HTR-8/SVneo (cell line): ENCODE measurements at regions not wholly inside any gene's neighbourhood (a gene's known extent, or its start where the extent isn't known, plus 50 kb on each side); places are given as distances from the start of the nearest gene placed in this dataset.

ENCODE experiments used
- DNase-seq: peaks from one replicate; pipeline ENCODE4 v3.0.0; 2011; ENCODE audit warnings: low spot score, mixed read lengths; ENCODE audit not compliant: insufficient read length
- FAIRE-seq: peaks from 2 replicates; lab custom pipeline; 2011; peaks lifted over from hg19 to GRCh38; lab: Jason Lieb, UNC

DNA sequence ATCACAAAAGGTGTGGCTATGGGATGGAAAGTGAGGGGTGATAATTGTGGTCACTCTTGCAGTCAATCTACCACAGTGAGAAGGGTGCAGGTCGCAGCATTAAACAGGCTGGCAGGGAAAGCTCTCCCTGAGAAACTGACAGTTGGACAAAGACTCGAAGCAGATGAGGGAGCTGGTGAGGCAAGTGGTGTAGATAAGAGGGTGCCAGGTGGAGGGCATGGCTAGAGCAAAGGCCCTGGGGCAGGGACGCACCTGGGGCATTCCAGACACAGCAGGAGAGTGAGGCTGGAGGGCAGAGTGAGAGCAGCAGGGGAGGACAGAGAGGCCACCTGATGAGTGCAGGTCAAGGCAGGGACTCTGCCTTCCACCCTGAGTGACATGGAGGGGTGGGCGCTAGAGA is 264.8 kb downstream of the PRDM2 start:
- no peak for DNase-seq
- no peak for FAIRE-seq

DNA sequence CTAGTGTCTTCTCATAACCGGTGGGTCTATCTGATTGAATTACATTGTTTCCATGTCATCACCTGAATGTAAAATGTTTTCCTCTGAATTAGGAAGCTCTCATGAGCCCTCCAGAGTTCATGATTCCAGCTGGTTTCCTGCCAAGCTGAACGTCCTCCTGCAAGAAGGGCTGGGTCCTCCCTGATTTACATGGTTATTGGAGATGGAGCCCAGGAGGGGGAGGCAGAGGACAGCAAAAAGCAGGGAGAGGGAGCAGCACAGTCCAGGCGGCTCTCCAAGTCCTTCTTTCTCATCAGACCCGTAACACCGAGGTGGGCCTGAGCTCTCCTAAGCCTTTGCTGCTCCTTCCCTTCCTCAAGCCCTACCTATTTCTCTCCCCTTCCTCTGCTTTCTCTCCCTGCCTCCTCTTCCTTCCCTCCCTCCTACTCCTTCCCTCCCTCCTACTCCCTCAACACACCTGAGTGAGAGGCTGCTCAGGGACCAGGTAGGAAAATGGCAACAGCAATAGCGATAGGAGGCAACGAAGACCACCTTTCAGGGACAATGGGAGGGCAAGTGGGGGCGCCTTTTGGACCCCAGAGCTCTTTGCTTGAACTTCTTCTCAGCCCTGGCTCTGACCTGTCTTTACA is 265.9 kb downstream of the PRDM2 start:
- peak; percentile 46 for FAIRE-seq

DNA sequence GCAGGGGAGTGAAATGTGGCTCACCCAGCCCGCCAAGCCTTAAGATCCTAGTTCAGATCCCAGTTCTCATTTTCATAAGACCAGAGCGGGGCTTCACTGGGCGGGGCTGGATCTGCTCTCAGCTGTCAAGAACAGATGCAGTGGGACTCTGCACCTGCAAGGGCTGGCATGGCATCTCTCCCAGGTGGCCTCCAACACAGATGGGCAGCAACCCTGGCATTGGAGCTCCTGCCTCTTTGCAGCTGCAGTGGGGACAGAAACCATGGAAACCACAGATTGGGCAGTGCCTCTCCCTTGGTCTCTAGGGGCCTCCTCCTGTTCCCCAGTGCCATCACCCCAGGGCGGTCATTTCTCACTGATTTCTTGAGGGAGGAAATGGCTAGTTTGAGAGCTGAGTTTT is 267.7 kb downstream of the PRDM2 start:
- DNase-seq = no peak
- FAIRE-seq = no peak

More for the DNA sequence above, 265.9 kb downstream of the PRDM2 start:
- peak; percentile 45 for DNase-seq

DNA sequence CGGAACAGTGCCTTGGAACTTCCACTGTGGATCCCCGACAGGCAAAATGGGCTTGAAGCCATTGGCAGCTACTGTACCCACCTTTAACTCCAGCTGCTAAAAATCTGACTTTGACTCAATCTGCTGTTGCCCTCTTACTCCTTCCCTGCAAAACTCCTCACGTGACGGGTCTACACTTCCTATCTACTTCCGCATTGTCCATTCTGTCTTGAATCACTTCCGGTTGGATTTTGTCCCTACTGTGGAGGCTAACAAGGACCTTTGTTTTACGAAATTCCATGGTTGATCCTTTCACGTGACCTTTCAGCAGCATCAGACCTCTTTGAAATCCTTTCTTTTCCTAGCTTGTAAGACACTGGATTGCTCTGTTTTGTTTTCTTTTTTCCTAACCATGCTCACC is 268.4 kb downstream of the PRDM2 start:
- FAIRE-seq (no peak), DNase-seq (no peak)

DNA sequence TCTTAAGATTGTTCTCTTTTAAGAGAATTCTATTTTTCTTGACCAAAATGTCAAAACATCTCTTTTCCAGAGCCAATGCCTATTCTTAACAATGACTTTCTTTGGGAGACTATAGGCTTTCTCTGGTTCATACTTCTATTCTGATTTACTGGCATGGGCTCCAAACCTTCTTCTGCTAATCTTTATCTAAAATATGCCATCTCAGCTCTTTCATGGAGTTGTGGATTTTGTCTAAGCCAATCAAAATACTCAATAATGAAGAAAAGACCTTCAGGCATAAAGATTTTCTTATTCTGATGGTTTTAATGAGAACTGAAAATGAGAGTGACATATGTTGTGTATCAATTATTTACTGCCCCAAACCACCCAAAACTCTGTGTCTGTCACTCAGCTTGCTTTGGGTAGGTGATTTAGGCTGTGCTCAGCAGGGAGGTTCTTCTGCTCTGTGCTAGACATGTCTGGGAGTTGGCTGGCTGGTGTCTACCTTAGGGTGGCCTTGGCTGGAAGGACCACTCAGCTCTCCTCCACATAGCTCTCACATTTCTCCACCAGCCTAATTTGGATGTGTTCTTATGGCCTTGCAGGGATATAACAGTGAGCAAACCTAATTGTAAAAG is 270.8 kb downstream of the PRDM2 start:
- DNase-seq (no peak), FAIRE-seq (no peak)

DNA sequence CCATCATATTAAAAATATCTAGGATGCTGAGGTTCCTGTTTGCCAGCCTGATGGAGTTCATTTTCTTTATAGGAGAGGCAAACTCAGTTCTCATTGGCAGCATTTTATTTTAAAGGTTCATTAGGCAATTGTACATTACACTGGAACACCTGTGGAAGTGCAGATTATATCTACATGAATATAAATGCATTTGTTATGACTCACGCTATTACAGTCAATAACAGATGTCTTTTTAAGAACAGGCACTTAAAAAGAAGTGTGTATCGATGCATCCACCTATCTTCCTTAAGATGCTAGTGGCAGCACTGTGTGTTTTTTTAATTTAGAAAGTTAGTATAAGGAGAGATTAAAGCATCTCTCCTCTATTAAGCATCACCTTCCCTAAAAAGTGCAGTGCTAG is 276.5 kb downstream of the PRDM2 start:
- DNase-seq = no peak
- no peak for FAIRE-seq

DNA sequence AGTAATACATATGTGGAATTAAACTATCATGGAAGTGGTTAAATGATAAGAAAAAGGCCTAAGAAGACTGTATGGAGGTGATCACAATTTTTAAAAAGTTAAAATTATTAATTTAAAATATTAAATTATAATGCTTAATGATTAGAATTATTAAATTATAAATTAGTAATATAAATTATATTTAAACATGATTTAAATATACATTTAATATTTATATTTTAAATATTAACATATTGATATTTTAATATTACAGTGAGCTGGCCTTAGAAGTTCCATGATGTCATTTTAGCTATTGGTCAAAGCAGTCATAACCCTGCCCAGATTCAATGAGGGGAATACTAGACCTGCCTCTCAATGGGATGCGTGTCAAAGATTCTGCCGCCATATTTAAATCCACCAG is 281.2 kb downstream of the PRDM2 start:
- DNase-seq (no peak), FAIRE-seq (no peak)

DNA sequence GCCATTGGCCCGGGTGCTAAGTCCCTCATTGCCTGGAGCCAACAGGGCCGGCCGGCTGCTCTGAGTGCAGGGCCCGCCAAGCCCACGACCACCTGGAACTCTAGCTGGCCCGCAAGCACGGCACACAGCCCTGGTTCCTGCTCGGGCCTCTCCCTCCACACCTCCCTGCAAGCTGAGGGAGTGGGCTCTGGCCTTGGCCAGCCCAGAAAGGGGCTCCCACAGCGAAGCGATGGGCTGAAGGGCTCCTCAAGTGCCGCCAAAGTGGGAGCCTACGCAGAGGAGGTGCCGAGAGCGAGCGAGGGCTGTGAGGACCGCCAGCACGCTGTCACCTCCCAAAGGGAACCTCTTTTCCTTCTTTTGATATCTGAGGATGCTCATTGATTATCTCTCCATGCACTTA is 283.4 kb downstream of the PRDM2 start:
- DNase-seq (no peak), FAIRE-seq (no peak)

DNA sequence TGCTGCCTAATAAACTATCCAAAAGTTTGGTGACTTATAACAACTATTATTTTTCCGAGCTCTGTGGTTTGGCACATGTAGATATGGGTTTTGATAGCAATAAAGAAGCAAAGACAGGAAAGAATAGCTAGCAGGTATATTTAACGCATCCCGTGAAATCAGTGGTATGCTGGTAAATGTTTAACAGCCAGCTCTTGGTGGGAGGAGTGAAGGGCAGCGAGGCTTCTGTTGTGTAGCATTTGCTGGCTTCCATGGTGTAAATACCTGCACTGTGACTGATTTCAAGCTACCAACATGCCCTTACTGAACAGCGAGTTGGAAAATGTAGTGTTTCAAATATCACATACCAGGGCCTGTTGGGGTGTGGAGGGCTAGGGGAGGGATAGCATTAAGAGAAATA is 291.0 kb downstream of the PRDM2 start:
- no peak for FAIRE-seq
- no peak for DNase-seq

DNA sequence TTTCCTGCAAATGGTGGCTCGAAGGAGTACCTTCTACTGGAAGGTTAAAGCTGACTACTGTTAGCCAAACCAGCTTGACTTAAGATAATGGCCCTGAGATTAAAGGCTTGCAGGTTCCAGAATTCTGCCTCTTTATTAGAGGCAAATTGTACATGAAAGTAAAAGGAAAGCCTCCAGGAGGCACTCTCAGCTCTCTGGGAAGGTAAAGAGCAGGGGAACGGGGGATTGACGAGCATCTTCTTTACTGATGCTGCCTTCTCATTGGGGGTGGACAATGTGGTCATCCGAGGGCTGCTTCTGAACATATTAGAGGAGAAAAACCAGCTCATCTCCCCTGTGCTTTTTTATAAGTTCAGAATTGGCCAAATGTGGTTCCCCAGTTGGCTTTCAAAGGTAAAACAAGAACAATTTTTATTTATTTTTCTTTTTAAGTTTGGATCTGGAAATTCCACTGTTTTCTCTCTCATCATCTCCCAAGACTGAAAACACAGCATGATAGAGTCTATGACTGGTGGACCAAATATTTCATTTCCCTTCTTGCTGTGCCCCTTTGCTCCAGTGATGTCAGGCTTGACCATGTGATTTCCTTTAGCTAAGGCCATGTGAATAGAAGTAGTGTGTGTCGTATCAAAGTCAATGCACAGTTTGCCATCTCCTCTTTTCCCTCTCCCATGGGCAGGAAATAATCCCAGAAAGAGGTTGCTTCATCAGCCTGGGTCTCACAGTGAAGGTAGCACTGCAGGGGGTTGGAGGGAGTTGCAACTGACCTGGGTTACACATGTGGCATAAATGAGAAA is 292.7 kb downstream of the PRDM2 start:
- FAIRE-seq = no peak

DNA sequence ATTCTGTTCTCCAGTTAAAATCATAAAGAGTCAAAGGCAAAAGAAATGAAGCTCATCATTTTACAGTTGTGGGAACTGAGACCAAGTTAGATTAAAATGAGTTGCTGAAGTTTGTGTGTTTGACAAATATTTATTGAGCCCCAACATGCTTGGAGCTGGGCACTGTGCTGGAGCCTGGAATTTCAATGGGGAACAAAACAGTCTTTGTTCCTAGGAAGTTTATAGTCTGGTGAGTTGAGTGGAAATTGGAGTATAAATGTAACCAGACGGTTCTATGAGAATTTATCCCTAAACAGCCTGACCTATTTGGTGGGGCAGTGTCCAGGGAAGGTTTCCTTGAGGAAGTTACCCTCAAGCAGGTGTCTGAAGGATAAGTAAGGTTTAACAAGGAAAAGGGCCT is 294.4 kb downstream of the PRDM2 start:
- DNase-seq = no peak

More for the DNA sequence above, 292.7 kb downstream of the PRDM2 start:
- no peak for DNase-seq

DNA sequence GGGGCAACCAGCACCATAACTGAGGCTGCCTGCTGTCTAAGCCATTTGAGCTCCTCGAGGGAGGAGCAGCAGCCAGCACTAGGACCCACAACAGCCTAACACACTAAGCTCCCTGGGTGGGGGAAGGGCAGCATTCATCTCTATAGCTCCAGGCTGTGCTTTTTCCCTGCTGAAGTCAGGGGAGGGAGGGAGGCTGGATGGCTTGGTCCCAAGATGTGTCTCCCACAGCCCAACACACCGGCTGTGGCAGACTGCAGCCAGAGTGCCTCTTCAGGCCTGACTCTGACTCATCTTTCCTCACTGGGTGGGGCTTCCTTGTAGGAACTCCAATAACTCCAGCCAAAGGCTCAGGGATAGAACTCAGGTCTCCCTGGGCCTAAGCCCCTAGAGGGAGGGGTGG is 296.3 kb downstream of the PRDM2 start:
- DNase-seq (no peak), FAIRE-seq (no peak)

More for the DNA sequence above, 294.4 kb downstream of the PRDM2 start:
- FAIRE-seq = no peak

DNA sequence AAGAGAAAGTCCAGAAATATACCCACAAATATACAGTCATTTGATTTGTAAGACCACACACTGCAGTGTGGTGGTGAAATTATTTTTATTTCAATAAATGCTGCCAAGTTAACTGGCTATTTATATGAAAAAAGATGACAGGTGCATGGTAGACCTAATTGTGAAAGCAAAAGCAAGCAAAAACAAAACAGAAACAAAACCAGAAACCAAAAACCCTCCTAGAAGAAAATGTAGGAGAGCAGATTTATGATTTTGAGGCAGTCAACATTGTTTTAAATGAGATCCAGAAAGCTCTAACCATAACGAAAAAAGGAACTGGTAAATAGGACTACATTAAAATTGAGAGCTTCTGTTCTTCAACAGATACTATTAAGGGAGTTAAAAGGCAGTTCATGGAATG is 303.6 kb downstream of the PRDM2 start:
- FAIRE-seq (no peak), DNase-seq (no peak)

DNA sequence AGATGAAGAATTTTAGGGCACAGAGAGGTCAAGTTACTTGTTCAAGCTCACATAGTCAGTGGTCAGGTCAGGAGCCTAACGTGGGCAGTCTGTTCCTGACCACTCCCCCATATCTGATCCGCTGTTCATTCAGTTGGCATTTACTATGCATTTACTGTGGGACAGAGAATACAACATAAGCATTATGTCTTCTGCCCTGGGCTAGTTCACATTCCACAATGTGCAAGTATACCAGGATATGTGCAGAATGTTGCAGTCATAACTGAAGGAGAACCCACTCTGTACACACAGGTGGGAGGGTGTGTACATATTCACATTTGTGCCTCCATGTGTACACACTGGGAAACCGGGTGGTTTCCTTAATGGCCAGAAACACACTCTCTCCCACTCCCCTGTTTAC is 309.6 kb downstream of the PRDM2 start:
- no peak for FAIRE-seq

DNA sequence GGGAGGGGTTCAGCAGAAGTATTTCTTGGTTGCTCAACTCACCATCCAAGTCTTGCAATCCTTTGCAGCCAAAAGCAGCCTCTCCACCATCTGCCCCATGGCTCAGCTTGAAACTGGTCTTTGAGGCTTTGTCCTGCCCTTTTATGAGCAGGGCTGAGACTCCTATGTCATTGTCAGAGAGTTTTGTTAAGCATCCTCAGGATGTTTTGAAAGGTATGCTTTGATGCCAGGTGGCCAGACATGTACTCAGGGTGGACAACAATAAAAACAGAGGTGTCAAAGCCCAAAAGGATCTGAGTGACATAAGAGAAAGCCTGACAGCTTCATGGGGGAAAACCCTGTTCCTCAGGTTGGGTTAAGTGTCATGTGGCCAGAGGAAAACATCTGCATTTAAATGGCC is 310.5 kb downstream of the PRDM2 start:
- DNase-seq = no peak
- FAIRE-seq = no peak

More for the DNA sequence above, 309.6 kb downstream of the PRDM2 start:
- no peak for DNase-seq

DNA sequence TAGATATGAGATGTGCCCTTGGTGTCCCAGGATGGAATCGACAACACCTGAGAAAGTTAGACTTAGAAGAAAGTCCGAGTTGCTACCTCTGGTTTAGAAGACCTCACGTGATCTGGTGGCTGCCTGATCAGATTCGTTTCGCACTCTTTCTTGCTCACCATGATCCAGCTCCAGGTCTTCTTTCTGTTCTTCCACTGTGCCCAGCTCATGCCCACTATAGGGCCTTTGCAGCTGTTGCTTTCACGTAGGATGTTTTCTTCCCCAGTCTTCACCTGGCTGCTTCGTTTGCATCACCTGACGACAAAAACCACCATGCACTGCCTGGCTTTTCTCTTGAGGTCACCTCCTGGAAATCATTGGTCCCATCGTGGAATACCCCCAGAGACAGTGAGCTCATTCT is 311.1 kb downstream of the PRDM2 start:
- no peak for DNase-seq
- no peak for FAIRE-seq

DNA sequence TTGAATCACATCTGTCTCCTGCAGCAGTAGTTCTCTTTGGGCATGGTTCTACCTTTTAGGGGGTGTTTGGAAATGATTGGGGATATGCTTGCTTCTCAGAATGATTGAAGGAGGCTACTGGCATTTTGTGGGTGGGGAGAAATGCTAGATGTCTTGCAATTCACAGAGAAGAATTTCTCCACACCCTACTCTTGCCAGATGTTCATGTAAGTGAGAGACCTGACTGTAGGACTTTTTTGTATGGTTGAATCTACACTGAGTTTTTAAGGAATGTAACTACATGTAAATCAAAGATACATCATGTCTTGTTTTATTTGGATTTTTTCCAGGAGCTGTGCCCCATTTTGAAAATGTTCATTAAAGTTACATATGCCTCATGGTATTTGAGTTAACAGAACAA is 311.9 kb downstream of the PRDM2 start:
- FAIRE-seq = no peak

DNA sequence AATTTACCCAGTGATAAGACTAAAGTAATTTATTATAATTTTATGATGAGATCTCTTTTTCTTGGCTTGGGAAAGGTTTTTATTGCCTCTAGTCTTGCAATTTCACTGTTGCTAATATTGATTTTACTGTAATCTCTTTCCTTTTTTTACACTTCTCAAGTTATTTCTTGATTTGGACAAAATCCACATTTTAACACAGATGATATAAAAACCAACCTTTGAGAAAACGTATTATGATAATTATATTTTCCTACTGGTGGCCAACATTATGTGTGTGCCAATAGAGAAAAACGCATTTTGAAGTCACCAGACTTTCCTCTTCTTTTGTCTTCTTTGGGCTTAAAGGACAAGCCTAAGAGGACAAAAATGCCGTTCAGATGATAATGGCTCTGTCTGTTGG is 314.9 kb downstream of the PRDM2 start:
- no peak for DNase-seq
- no peak for FAIRE-seq

More for the DNA sequence above, 311.9 kb downstream of the PRDM2 start:
- DNase-seq = no peak

DNA sequence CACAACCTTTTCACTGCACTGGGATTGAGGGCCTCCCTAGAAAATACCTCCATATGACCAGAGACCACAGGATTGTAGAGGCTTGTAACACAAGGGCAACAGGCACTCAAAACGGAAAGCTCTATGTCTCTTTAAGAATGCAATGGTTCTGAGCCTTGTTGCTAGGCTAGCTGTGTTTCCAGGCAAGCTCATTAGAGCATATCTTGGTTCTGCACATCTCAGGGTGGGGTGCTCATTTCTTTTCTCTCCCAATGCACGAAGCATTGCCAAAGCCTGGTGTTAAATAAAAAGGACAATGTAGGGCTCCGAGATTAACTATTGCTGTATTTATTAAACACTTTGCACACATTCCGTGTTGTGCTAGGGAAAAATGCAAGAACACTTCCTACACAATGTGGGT is 315.9 kb downstream of the PRDM2 start:
- no peak for FAIRE-seq

DNA sequence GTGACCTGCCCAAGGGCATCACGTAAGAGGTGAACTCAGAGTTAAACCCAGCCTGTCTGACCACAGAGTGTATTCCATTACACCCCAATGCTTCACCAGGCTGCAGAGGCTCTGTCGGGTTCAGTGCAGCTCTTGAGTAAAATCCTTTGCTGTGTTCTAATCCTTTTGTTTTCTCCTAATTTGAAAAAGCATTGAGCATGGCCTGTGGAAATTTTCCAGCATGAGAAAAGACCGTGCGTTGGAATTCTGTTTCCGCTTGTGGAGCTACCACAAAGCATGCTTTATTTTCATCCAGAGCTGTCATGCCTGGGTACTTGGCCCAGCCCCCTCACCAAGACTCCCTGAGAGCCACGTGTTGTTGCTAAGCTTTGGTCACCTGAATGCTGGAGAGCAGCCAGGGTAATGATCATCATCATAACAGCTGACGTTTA is 317.6 kb downstream of the PRDM2 start:
- FAIRE-seq = no peak
- DNase-seq = no peak

More for the DNA sequence above, 315.9 kb downstream of the PRDM2 start:
- no peak for DNase-seq

DNA sequence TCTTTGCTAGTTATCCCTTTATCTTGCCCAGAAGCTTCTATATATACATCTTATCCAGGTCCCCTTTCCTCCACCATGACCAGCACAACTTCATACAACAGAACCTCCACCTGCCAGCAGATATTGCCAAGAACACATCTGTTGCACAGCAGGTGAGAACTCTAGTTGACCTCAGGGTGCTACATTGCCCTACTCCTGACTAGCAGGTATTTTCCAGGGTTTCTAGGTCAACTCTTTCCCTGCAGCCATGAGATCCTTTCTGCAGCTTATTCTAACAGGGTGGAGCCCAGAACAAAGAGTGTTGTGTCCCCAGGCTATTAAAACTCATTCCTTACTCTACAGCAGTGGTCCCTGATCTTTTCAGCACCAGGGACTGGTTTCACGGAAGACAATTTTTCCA is 319.5 kb downstream of the PRDM2 start:
- DNase-seq (no peak), FAIRE-seq (no peak)
